GM19240 (cell line): ENCODE measurements at regions not wholly inside any gene's neighbourhood (a gene's known extent, or its start where the extent isn't known, plus 50 kb on each side); places are given as distances from the start of the nearest gene placed in this dataset.

ENCODE experiments used
- DNase-seq: peaks from one replicate; pipeline ENCODE4 v3.0.0; 2011; ENCODE audit warnings: low spot score; ENCODE audit not compliant: insufficient read length

- no peak for DNase-seq
Observed at GRCh38 chr16:65306722-65307121, 184.9 kb upstream of the CDH11 start.

DNA sequence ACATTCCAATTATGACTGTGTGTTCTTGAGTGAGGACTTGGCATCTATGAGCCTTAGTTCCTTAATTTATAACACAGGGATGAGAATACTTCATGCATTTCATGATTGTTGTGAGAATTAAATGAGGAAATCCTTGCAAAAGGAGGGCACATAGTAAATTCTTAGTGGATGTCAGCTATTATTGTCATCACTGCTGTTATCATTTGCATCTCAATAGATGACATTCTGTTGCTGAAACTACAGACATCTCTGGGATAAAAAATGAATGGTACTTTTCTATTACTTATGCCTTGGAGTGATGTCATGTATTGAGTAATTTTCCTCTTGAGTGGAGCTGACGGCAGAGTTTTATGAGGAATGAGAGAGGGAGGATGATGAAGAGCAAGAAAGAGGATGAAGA lies 184.4 kb upstream of the CDH11 start:
- DNase-seq, result no peak

- no peak for DNase-seq
Observed at GRCh38 chr16:65305266-65305959, 183.6 kb upstream of the CDH11 start.

DNA sequence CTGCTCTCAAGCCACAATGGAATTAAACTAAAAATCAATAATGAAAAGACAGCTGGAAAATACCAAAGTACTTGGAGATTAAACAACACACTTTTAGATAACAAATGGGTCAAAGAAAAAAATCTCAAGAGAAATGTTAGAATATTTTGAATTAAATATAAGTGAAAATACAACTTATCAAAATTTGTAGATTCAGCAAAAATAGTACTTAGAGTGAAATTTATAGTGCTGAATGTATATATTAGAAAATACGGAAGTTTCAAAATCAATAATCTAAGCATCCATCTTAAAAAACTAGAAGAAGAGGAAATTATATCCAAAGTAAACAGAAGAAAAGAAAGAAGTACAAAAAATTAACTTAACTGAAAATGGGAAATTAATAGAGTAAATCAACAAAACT lies 179.2 kb upstream of the CDH11 start:
- DNase-seq, result no peak

DNA sequence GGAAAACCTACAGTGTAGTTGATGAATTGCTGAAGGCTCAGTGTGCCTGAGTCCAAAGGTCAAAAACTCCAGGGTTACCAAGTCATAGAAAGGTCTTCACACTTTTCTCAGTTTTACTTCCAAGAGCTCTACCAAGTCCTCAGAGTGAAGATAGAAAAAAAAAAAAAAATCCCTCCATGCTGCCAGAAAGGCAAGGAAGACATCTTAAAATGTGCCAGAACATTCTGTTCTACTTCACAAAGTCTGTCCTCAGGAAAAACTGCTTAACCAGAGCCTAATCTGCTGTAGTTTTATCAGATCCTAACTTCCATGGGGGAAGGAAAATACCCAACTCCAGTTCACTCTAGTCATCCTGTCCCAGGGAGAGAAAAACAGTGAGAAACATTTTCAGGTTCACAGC lies 175.6 kb upstream of the CDH11 start:
- DNase-seq, result no peak

GRCh38 chr16:65295527-65295926 lies 173.7 kb upstream of the CDH11 start:
- no peak for DNase-seq

- no peak for DNase-seq
Observed at GRCh38 chr16:65294708-65295107, 172.8 kb upstream of the CDH11 start.

DNA sequence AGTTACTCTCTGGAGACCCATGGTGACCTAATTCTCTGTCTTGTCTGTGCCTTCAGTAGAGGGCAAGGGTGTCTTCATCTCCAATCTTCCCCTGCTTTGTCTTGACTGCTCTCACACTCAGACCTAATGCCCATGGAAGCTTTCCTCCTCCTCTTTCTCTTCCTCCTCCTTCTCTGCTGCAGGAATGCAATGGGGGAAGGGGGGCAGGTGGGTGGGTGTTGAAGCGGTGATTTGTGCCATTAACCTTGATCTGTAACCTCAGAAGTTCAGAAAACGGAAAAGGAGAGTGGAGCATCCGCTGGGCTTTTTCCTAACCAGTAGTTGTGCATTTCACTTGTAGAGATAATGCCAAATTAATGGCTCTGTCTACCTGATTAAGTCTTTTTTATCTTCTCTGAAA lies 172.3 kb upstream of the CDH11 start:
- no peak for DNase-seq

DNA sequence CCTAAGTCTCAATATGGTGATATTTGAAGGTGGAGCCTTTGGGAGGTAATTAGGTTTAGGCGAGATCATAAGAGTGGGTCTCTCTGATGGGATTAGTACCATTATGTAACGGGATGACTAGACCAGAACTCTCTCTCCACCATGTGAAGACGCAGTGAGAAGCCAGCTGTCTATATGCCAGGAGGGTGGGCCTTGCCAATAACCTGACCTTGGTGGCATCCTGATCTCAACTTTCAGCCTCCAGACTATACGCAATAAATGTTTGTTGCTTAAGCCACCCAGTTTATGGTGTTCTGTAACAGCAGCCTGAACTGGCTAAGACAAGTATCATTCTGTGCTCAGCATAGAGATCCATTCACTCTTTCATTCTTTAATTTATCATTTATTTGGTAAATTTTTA lies 167.2 kb upstream of the CDH11 start:
- no peak for DNase-seq

DNA sequence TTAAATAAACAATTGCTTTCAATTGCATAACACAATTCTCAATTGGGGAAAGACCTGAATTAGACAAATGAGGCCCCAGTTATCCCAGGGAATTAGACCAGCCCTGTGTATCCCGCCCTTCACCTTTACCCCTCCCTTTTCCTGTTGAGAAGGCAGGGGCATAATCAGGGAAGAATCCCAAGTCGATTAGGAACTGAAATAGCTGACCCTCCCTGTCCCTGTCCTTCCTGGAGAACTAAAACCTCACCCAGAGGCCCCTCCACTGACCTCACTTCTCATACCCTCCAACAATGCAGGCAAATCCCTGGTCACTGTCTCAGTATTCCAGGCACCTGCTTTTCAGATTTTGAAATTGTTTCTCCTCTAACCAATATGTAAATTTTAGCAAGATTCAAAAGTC lies 165.4 kb upstream of the CDH11 start:
- no peak for DNase-seq

DNA sequence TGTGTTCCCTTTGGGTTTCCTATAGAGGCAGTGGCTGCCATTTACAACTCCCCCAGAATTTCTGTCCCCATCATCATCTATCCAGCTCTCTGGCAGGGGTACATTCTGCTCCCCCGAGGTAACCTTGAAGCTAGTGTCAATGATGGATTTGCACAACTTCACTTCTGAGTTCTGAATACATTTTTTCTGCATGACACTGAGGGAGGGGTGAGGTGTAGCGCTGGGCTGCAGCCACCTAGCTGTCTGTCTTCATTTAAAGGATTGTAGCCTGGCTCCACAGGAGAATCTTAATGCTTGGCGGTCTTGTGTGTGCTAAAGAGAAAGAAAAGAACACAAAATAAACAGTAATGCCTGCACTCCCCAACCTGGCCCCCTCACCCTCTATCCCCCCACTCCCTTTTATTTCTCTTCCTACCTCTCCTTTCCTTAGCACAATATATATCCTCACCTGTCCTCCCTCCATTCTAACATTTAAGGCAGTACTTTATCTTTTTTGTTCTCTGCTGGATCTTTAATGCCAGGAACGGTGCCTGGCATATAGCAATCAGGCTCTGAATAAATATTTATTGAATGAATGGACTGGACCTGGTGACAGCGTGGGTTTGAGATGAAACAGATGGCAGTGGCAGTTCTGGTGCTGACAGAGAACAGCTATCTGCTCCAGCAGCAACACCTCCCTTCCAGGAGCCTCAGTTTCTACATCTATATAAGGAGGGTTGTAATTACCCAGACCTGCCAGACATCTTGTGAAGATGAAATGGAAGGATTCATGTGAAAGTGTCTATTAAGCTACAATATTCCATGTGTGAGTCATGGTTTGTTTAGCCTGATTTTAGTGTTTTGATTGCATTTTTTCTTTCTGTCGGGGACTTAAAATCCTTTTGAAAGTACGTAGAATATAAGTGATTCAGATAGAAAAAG lies 163.5 kb upstream of the CDH11 start:
- no peak for DNase-seq

- no peak for DNase-seq
Observed at GRCh38 chr16:65284626-65285025, 162.8 kb upstream of the CDH11 start.

GRCh38 chr16:65283181-65283651 lies 161.4 kb upstream of the CDH11 start:
- DNase-seq, result no peak

DNA sequence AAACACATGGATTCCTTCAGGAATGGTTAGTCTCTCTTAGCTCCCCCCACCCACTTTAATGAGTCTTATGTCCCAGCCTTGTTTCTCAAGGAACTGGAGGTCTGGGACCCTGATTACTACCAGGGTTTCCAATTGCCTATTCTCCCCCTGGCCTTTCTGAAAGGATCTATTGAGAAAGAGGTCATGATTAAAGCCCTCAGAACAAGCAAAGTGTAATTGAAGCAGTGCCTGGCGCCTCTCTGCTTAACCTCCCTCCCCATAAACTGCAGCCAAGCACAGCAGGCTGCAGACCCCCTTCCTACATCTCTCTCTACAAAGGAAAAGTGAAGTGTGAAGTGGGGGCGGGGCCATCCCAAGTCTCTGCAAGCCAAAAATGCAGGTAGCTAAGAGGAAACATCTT lies 159.7 kb upstream of the CDH11 start:
- no peak for DNase-seq

DNA sequence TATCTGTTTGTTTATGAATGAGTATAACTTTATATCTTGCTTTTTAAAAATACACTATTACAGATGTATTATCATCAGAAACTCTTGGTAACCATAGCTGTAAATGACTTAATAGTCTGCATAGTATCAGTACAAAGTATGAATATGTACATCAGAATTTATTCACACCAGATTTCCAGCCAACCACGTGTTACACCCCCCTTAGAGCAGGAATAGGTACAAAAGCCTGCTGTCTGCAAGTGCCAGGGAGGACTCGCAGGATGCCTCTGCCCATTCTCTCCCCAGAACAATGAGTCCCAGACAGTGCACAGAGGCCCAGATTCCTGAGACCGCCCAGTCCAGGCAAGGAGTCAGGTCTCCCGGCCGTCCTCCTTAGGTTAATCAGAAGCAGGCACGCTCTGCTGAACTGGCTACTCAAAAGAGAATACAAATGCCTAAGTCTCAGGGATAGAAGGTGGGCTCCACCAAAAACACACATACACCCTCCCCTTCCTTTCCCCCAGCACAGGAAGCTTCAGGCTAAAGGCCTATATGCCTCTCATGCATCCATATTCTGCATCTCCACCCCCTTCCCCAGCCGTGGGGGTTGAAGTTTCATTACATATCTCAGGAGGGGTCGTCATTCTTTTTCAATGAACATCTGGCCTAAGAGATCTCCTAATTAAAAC lies 159.1 kb upstream of the CDH11 start:
- DNase-seq, result no peak

GRCh38 chr16:65279576-65279975 lies 157.7 kb upstream of the CDH11 start:
- no peak for DNase-seq

- no peak for DNase-seq
Observed at GRCh38 chr16:65278874-65279273, 157.0 kb upstream of the CDH11 start.

DNA sequence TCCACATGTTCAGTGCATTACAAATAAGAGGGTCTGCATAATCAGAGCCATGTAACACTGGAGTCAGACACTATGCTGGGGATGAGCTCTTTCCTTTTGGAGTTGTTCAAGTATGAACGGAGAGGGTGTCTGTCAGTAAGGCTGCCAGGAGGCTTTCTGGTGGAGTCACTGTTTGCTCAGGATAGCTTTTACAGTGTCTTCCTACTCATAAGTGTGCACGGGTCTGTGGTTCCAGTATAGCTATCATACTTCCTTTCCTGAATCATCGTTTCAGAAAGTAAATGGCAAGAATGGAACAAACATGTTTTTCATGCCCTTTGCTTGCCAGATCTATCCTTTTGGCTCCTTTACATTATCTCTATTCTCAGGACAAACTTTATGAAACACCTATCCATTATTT lies 152.7 kb upstream of the CDH11 start:
- no peak for DNase-seq

DNA sequence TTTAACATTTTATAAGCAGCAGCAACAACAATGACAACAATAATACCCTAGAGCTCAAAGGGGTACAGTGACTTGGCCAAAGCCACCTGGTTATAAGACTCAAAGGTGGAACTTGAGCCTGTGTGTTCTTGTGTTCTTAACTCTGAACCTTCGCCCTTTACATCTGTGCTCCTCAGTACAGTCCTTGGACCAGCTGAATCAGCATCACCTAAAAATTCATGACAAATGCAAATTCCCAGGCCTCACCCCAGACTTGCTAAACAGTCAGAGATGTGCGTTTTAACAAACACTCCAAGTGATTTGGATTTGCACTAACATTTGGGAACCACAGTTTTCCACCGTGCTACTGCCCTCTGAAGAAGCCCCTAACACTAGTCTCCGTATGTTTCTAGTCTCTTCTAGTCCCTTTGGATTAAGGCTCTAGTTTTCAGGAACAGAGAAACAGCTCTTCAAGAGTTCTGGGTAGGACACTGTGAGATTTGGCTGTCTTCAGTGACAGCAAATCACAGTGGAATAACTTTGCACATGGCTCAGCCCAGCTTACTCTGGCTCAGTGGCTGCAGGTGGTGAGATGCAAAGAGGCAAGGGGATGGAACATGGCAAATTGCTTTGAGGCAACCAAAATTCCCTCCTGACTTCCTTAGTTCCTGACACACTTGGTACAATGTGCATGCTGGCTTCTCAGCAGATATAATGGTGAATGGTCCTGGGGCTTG lies 151.0 kb upstream of the CDH11 start:
- no peak for DNase-seq

DNA sequence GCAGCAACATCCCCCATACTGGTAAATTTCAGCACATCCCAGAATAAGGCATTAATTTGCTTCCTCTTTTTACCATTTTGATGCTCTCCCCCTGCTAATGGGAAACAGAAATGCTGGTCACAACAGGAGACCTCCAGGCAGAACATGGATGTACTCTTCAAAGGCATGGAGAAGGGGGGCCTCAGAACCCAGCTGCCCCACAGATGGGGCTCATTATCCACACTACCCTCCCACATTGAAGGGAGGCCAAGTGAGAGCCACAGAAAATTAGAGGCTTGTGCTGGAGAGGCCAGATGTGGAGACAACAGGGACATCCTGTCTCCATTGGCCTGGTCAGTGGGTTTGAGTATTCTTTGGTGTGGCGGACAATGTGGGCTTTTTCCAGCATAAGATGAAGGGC lies 150.1 kb upstream of the CDH11 start:
- no peak for DNase-seq

GRCh38 chr16:65268331-65268730 lies 146.5 kb upstream of the CDH11 start:
- no peak for DNase-seq

DNA sequence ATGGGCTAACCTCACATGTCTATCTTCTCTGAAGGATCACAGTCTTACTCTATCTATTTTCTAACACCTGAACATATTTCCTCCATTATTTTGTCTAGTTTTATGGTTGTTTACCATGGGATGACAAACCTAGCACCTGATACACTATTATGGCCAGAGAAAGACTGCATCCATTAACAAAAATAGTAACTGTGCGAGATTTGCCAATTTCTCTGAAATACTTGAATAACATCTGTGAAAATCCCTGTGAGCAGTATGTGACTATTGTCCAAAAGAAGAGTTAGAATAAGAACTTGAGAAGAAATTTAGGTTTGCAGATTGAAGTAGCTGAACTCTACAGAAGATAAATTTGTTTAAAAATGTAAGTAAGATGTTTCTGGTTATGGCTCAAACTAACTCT lies 142.0 kb upstream of the CDH11 start:
- no peak for DNase-seq
